ENCODE measurements at regions not wholly inside any gene's neighbourhood (a gene's known extent, or its start where the extent isn't known, plus 50 kb on each side); places are given as distances from the start of the nearest gene placed in this dataset.

- peak; percentile 80 to 99 for DNase-seq
- Histone ChIP-seq H3K27ac (peak overlapping the region; percentile 97), H3K4me2 (peak overlapping the region; percentile 69), H2AFZ (peak overlapping the region; percentile 29), H3K9me3 (ENCODE audit: insufficient read depth, low read depth) (no peaks in the 10 kb centered on the region), H3K9me2 (ENCODE audit: insufficient read depth) (no peaks in the 10 kb centered on the region), H3K4me1 (replicated peaks; ENCODE audit: insufficient read depth) (peaks cover 78% of the 10 kb centered on the region), H3K4me3 (peak overlapping the region; percentile 39; the same call in 1 of the 2 replicates), H3F3A (ENCODE audit: insufficient read depth, low read depth) (peaks cover 73% of the 10 kb centered on the region), H3K79me2 (ENCODE audit: low read depth) (peaks cover 29% of the 10 kb centered on the region), H3K36me3 (ENCODE audit: low read depth) (no peaks in the 10 kb centered on the region), H4K20me1 (ENCODE audit: insufficient read depth) (no peaks in the 10 kb centered on the region), H3K27me3 (ENCODE audit: insufficient read depth, low read depth) (no peaks in the 10 kb centered on the region)
- TF ChIP-seq CTCF (conservative IDR thresholded peaks at IDR 0.05) (0 out of 2 replicates have a peak, but pooled peaks have one; percentile 43), EZH2 (IDR thresholded peaks at IDR 0.05; ENCODE audit: low read depth) (no peak)
- intact Hi-C loops (cut with micrococcal nuclease; ENCODE audit: unreplicated experiment): loop anchor here (1.0 kb wide), 1 partner anchor 75 kb away; no protein-coding TSS in a partner anchor
- no TSS peak for BruUV-seq (replicated peaks)
- CTCF ChIA-PET: no interaction called here
- POLR2A ChIA-PET (ENCODE audit: unreplicated experiment): interaction anchor here (0.6 kb wide), 1 partner anchor 79 kb away, joined by 5 read pairs; no protein-coding TSS in a partner anchor
Observed at GRCh38 chr1:94322696-94323095, 85.3 kb upstream of the ARHGAP29 start.

- ChIA-PET POLR2A (ENCODE audit: unreplicated experiment) (no interaction called here), CTCF (no interaction called here)
- Histone ChIP-seq H3K27me3 (ENCODE audit: insufficient read depth, low read depth) (no peaks in the 10 kb centered on the region), H4K20me1 (ENCODE audit: insufficient read depth) (no peaks in the 10 kb centered on the region), H3K4me3 (no peak overlapping the region), H3K79me2 (ENCODE audit: low read depth) (peaks cover 22% of the 10 kb centered on the region), H3K4me2 (peak overlapping the region; percentile 69), H3K4me1 (replicated peaks; ENCODE audit: insufficient read depth) (peaks cover 68% of the 10 kb centered on the region), H2AFZ (no peak overlapping the region), H3K9me3 (ENCODE audit: insufficient read depth, low read depth) (no peaks in the 10 kb centered on the region), H3K27ac (peak overlapping the region; percentile 97), H3K36me3 (ENCODE audit: low read depth) (no peaks in the 10 kb centered on the region), H3K9me2 (ENCODE audit: insufficient read depth) (no peaks in the 10 kb centered on the region), H3F3A (ENCODE audit: insufficient read depth, low read depth) (peaks cover 69% of the 10 kb centered on the region)
- intact Hi-C loops (cut with micrococcal nuclease; ENCODE audit: unreplicated experiment): no loop called here
- peak in 1 of 2 experiments; percentile 69 for DNase-seq
- TF ChIP-seq EZH2 (IDR thresholded peaks at IDR 0.05; ENCODE audit: low read depth): no peak
- no peak for TF ChIP-seq CTCF (conservative IDR thresholded peaks at IDR 0.05)
- no TSS peak for BruUV-seq (replicated peaks)
Observed at GRCh38 chr1:94321662-94322061, 84.3 kb upstream of the ARHGAP29 start.

- H2AFZ ChIP-seq: 0 out of 2 replicates have a peak overlapping the region, but pooled peaks have one; percentile 5
- peaks cover 50% of the 10 kb centered on the region for H3K4me1 ChIP-seq (replicated peaks; ENCODE audit: insufficient read depth)
- no peak overlapping the region for H3K27ac ChIP-seq
- H3K4me3 ChIP-seq: no peak overlapping the region
- H3K36me3 ChIP-seq (ENCODE audit: low read depth): no peaks in the 10 kb centered on the region
- intact Hi-C loops (cut with micrococcal nuclease; ENCODE audit: unreplicated experiment): no loop called here
- no TSS peak for BruUV-seq (replicated peaks)
- ChIA-PET CTCF (no interaction called here), POLR2A (ENCODE audit: unreplicated experiment) (interaction anchor here (0.6 kb wide), 1 partner anchor 71 kb away, joined by 5 read pairs; no protein-coding TSS in a partner anchor)
- TF ChIP-seq CTCF (conservative IDR thresholded peaks at IDR 0.05) (no peak), EZH2 (IDR thresholded peaks at IDR 0.05; ENCODE audit: low read depth) (no peak)
- H3K4me2 ChIP-seq: no peak overlapping the region
- peaks cover 16% of the 10 kb centered on the region for H3K79me2 ChIP-seq (ENCODE audit: low read depth)
- no peaks in the 10 kb centered on the region for H3K27me3 ChIP-seq (ENCODE audit: insufficient read depth, low read depth)
- no peak for DNase-seq
- H3K9me2 ChIP-seq (ENCODE audit: insufficient read depth): no peaks in the 10 kb centered on the region
- no peaks in the 10 kb centered on the region for H4K20me1 ChIP-seq (ENCODE audit: insufficient read depth)
- peaks cover 54% of the 10 kb centered on the region for H3F3A ChIP-seq (ENCODE audit: insufficient read depth, low read depth)
- H3K9me3 ChIP-seq (ENCODE audit: insufficient read depth, low read depth): no peaks in the 10 kb centered on the region
Observed at GRCh38 chr1:94319319-94320102, 82.1 kb upstream of the ARHGAP29 start.

Data from PC-9 (cell line).